ENCODE measurements at regions not wholly inside any gene's neighbourhood (a gene's known extent, or its start where the extent isn't known, plus 50 kb on each side); places are given as distances from the start of the nearest gene placed in this dataset.

DNA sequence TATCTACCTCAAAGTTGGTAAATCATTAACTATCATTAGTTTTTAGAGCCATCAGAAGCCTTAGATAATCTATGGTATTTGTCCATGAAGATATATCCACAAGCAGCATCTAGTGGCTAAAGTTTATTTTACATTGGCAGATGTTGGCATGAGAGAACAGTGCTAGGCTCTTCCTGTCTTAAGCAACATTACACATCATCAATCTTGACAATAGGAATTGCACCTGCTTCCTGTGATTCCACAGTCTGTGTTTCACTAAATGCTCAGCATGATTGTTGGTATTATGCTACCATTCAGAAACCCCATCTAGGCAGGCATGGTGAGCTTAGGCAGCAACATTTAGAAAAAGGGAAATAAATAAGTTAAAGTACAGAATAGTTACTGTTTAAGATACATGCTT lies 246.6 kb downstream of the SLCO4C1 start:
- Histone ChIP-seq H2BK15ac (ENCODE audit: low read depth, low read length) (no peak overlapping the region), H2BK12ac (ENCODE audit: insufficient read length, low read depth, low read length) (no peak overlapping the region), H3K27me3 (ENCODE audit: insufficient read depth, low read length) (no peaks in the 10 kb centered on the region), H4K8ac (replicated peaks; ENCODE audit: insufficient read length, low read depth, low read length) (no peak overlapping the region), H3K18ac (ENCODE audit: insufficient read length, low read depth, low read length) (no peak overlapping the region), H3T11ph (ENCODE audit: low read length) (no peak overlapping the region), H3K4me2 (ENCODE audit: insufficient read depth, insufficient read length, low read length) (no peak overlapping the region), H3K56ac (ENCODE audit: insufficient read length, low read depth, low read length) (no peak overlapping the region), H4K91ac (ENCODE audit: insufficient read length, low read depth, low read length) (no peak overlapping the region), H2AFZ (ENCODE audit: low read length) (no peak overlapping the region), H2AK5ac (ENCODE audit: insufficient read length, low read length) (no peak overlapping the region), H3K4me1 (ENCODE audit: insufficient read depth, low read length) (no peaks in the 10 kb centered on the region), H3K9ac (ENCODE audit: extremely low read depth, insufficient read length, low read length) (no peak overlapping the region), H4K5ac (ENCODE audit: insufficient read length, low read depth, low read length) (no peak overlapping the region), H2BK20ac (ENCODE audit: low read depth, low read length, poor library complexity, severe bottlenecking) (no peak overlapping the region), H3K9me3 (ENCODE audit: control insufficient read depth, low read depth, low read length) (no peaks in the 10 kb centered on the region), H3K79me1 (ENCODE audit: insufficient read depth, low read depth, low read length, poor library complexity, severe bottlenecking) (no peaks in the 10 kb centered on the region), H3K79me2 (ENCODE audit: insufficient read depth, low read length) (no peaks in the 10 kb centered on the region), H4K20me1 (ENCODE audit: control insufficient read depth, insufficient read depth, insufficient read length) (no peaks in the 10 kb centered on the region), H2BK120ac (ENCODE audit: low read depth, low read length, poor library complexity, severe bottlenecking) (no peak overlapping the region), H3K4ac (ENCODE audit: low read depth, low read length) (no peak overlapping the region), H3K14ac (ENCODE audit: insufficient read depth, low read length) (no peak overlapping the region), H3K27ac (ENCODE audit: insufficient read length, low read depth, low read length) (no peak overlapping the region), H3K23ac (ENCODE audit: insufficient read length, low read depth, low read length) (no peak overlapping the region), H2BK5ac (ENCODE audit: insufficient read length, low read length) (no peak overlapping the region), H3K23me2 (ENCODE audit: insufficient read length, low read depth, low read length, poor library complexity, severe bottlenecking) (no peaks in the 10 kb centered on the region)
- Mint-ChIP-seq H3K9me3 (peaks cover 0 to 3% of the 10 kb centered on the region in 2 experiments; a peak in 2 of 5 replicates), H3K4me3 (no peak overlapping the region), H3K27ac (no peak overlapping the region), H3K27me3 (ENCODE audit: low read depth) (no peaks in the 10 kb centered on the region), H3K4me1 (no peaks in the 10 kb centered on the region), H3K36me3 (ENCODE audit: insufficient read depth in 1 of 3, low read depth in 3 of 3) (no peaks in the 10 kb centered on the region)
- TF ChIP-seq, protein P1, sequence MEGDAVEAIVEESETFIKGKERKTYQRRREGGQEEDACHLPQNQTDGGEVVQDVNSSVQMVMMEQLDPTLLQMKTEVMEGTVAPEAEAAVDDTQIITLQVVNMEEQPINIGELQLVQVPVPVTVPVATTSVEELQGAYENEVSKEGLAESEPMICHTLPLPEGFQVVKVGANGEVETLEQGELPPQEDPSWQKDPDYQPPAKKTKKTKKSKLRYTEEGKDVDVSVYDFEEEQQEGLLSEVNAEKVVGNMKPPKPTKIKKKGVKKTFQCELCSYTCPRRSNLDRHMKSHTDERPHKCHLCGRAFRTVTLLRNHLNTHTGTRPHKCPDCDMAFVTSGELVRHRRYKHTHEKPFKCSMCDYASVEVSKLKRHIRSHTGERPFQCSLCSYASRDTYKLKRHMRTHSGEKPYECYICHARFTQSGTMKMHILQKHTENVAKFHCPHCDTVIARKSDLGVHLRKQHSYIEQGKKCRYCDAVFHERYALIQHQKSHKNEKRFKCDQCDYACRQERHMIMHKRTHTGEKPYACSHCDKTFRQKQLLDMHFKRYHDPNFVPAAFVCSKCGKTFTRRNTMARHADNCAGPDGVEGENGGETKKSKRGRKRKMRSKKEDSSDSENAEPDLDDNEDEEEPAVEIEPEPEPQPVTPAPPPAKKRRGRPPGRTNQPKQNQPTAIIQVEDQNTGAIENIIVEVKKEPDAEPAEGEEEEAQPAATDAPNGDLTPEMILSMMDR (conservative IDR thresholded peaks at IDR 0.05) = no peak
- DNase-seq = no peak

All from H9 (cell line).